ENCODE measurements at regions not wholly inside any gene's neighbourhood (a gene's known extent, or its start where the extent isn't known, plus 50 kb on each side); places are given as distances from the start of the nearest gene placed in this dataset.
"Not testable (repeated sequence)": the region's sequence is repeated elsewhere in the genome, so short reads cannot be mapped to it uniquely, and the experiment has no call there.

DNA sequence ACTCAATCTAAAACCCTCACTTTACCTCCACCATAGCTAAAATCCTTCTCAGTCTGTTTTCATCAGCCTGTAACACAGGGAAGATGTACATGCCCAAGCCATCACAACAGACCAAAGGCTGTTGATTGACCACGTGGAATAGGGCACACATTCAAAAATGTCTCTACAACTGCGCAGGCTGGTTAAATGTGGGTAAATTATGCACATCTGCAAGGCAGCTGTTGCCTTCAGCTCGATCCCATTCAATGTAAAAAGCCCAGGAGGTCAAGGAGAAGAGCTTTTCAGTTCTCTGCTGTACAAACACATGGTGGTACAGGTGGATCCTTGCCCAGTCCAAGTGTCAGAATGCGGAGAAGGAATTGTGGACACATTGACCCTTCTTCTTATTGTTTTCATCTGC is 354.0 kb downstream of the FLRT2 start:
- POLR2A ChIA-PET: no interaction called here
- Mint-ChIP-seq H3K4me3 (no peak overlapping the region), H3K36me3 (no peaks in the 10 kb centered on the region), H3K27ac (no peak overlapping the region), H3K4me1 (no peaks in the 10 kb centered on the region), H3K9me3 (no peaks in the 10 kb centered on the region), H3K27me3 (no peaks in the 10 kb centered on the region)
- DNase-seq (no peak), ATAC-seq (ENCODE audit: low read depth) (no peak)

DNA sequence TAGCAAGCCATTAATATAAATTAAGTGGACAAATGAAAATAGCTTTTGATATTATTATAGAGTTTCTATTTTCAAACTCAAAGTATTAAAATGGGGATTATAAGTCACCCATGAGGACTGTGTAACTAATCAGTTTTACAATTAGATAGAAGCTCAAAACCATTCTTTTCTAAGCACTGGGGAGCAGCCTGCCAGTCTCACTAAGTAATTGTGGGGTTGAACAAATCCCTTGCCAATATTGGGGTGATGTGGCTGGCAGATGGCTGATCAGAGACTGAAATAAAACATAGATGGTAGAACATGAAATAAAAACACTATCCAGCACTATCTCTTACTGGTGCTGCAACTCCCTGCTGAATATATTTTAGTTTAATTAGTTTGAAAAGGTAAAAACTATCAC is 353.2 kb downstream of the FLRT2 start:
- POLR2A ChIA-PET: no interaction called here
- DNase-seq (no peak), ATAC-seq (ENCODE audit: low read depth) (no peak)
- Mint-ChIP-seq H3K27me3 (no peaks in the 10 kb centered on the region), H3K4me3 (no peak overlapping the region), H3K27ac (no peak overlapping the region), H3K36me3 (no peaks in the 10 kb centered on the region), H3K4me1 (no peaks in the 10 kb centered on the region), H3K9me3 (no peaks in the 10 kb centered on the region)

- POLR2A ChIA-PET: no interaction called here
- H3K27me3 Mint-ChIP-seq: no peaks in the 10 kb centered on the region
- ATAC-seq (ENCODE audit: low read depth) (no peak), DNase-seq (no peak)
- no peak overlapping the region for H3K4me3 Mint-ChIP-seq
- no peak overlapping the region for H3K27ac Mint-ChIP-seq
- H3K9me3 Mint-ChIP-seq: no peaks in the 10 kb centered on the region
- H3K36me3 Mint-ChIP-seq: no peaks in the 10 kb centered on the region
- H3K4me1 Mint-ChIP-seq: no peaks in the 10 kb centered on the region
Observed at GRCh38 chr14:85881935-85882334, 352.0 kb downstream of the FLRT2 start.

DNA sequence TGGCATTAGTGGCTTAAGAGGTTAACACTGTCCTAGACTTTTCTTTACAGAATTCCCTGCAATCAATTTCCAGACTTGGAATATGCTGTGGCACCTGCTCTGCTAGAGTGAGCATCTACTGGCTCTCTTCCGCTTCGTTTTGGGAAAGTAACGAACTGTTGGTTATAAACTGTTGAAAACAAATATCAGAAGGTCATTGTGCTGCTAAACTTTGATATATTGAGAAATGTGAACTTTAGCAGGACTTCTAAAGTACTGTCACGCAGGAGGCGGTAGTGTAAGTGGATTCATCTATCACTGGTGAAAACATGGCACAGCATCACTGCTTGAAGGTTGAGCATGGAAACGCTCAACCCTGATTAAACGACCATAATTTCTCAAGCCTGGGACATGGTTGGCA is 348.9 kb downstream of the FLRT2 start:
- Mint-ChIP-seq H3K36me3 (no peaks in the 10 kb centered on the region), H3K4me3 (no peak overlapping the region), H3K4me1 (no peaks in the 10 kb centered on the region), H3K27me3 (no peaks in the 10 kb centered on the region), H3K9me3 (no peaks in the 10 kb centered on the region), H3K27ac (no peak overlapping the region)
- ATAC-seq (ENCODE audit: low read depth) (no peak), DNase-seq (no peak)
- POLR2A ChIA-PET: no interaction called here

DNA sequence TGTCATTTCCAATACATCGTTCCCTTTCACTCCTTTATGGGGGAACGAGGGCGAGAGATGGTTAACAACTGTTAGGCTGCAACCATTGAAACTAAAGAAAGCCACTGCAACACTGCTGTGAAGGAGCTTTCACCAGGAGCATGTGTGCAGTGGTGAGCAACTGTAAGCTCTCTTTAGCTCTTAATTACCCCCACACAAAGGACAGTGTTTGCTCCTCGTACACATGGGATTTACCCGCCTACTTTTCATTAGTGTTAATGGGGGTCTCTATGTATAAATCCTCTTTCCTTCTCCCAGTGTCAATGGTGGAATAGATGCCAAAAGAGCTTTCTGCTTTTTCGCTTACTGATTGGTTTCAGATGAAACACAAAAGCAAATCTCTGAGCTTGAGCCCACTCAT is 343.1 kb downstream of the FLRT2 start:
- ATAC-seq (ENCODE audit: low read depth) (no peak), DNase-seq (no peak)
- Mint-ChIP-seq H3K36me3 (no peaks in the 10 kb centered on the region), H3K27ac (no peak overlapping the region), H3K9me3 (no peaks in the 10 kb centered on the region), H3K4me3 (no peak overlapping the region), H3K27me3 (no peaks in the 10 kb centered on the region), H3K4me1 (no peaks in the 10 kb centered on the region)
- POLR2A ChIA-PET: no interaction called here

GRCh38 chr14:85867450-85867849 is 337.5 kb downstream of the FLRT2 start:
- ATAC-seq (ENCODE audit: low read depth) (no peak), DNase-seq (no peak)
- H3K4me3 Mint-ChIP-seq: no peak overlapping the region
- no peaks in the 10 kb centered on the region for H3K9me3 Mint-ChIP-seq
- H3K27me3 Mint-ChIP-seq: peaks cover 7% of the 10 kb centered on the region
- POLR2A ChIA-PET: no interaction called here
- no peaks in the 10 kb centered on the region for H3K36me3 Mint-ChIP-seq
- no peaks in the 10 kb centered on the region for H3K4me1 Mint-ChIP-seq
- H3K27ac Mint-ChIP-seq: no peak overlapping the region

GRCh38 chr14:85865701-85866100 is 335.8 kb downstream of the FLRT2 start:
- Mint-ChIP-seq H3K9me3 (no peaks in the 10 kb centered on the region), H3K27ac (no peak overlapping the region), H3K4me1 (no peaks in the 10 kb centered on the region), H3K27me3 (peaks cover 12% of the 10 kb centered on the region), H3K4me3 (no peak overlapping the region), H3K36me3 (no peaks in the 10 kb centered on the region)
- POLR2A ChIA-PET: no interaction called here
- ATAC-seq (ENCODE audit: low read depth) (no peak), DNase-seq (no peak)

- DNase-seq (no peak), ATAC-seq (ENCODE audit: low read depth) (no peak)
- POLR2A ChIA-PET: no interaction called here
- H3K27me3 Mint-ChIP-seq: peaks cover 8% of the 10 kb centered on the region
- no peaks in the 10 kb centered on the region for H3K4me1 Mint-ChIP-seq
- H3K27ac Mint-ChIP-seq: no peak overlapping the region
- no peak overlapping the region for H3K4me3 Mint-ChIP-seq
- H3K36me3 Mint-ChIP-seq: no peaks in the 10 kb centered on the region
- H3K9me3 Mint-ChIP-seq: no peaks in the 10 kb centered on the region
Observed at GRCh38 chr14:85858634-85859033, 328.7 kb downstream of the FLRT2 start.

DNA sequence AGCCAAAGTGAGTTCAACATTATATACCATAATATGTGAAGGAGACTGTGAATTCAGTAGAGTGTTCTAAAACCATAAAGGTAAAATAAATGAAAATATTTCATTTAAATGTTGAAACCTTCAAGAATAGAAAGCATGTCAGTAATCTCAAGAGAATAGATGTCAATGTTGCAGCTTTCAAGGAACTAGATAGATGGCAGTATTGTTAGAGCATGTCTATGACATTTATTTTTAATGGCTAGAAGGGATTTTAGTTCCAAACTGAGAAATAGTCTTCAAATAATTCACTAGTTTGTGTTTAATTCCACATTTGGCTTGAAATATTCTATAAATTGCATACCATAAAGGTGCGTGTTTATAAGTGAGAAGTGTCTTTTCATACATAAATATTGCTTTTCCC is 326.5 kb downstream of the FLRT2 start:
- Mint-ChIP-seq H3K27ac (no peak overlapping the region), H3K4me3 (no peak overlapping the region), H3K4me1 (no peaks in the 10 kb centered on the region), H3K36me3 (no peaks in the 10 kb centered on the region), H3K27me3 (peaks cover 2% of the 10 kb centered on the region), H3K9me3 (no peaks in the 10 kb centered on the region)
- no peak for DNase-seq
- no peak for ATAC-seq (ENCODE audit: low read depth)
- POLR2A ChIA-PET: no interaction called here

DNA sequence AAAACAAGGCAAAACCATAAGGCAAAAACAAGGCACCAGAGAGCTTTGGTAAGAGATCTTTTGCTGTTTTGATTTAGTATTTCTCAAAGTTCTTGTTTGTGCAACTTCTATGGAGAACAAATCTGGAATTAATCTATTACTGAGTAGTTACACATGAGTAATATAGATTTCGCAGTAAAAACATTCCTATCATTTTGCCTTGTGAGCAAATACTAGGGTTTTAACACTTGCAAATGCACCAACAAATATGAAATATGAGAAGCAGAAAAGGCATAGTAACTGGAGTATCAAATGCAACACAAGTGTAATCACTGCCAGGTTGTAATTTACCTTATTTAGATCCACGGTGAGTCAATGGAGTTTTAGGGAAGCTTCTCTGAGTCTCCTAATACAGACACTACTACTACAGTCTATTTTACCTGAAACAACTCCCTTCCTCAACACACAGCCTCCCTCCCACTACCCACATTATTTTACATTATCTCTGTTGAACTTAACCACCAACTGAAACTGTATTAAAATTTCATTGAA is 324.1 kb downstream of the FLRT2 start:
- Mint-ChIP-seq H3K4me3 (no peak overlapping the region), H3K4me1 (peaks cover 4% of the 10 kb centered on the region), H3K27me3 (peaks cover 2% of the 10 kb centered on the region), H3K27ac (no peak overlapping the region), H3K36me3 (no peaks in the 10 kb centered on the region), H3K9me3 (no peaks in the 10 kb centered on the region)
- POLR2A ChIA-PET: no interaction called here
- ATAC-seq (ENCODE audit: low read depth): no peak
- DNase-seq: no peak

GRCh38 chr14:85852906-85853305 is 323.0 kb downstream of the FLRT2 start:
- peaks cover 4% of the 10 kb centered on the region for H3K4me1 Mint-ChIP-seq
- DNase-seq (no peak), ATAC-seq (ENCODE audit: low read depth) (no peak)
- peaks cover 2% of the 10 kb centered on the region for H3K27me3 Mint-ChIP-seq
- no peaks in the 10 kb centered on the region for H3K36me3 Mint-ChIP-seq
- no peak overlapping the region for H3K4me3 Mint-ChIP-seq
- no peaks in the 10 kb centered on the region for H3K9me3 Mint-ChIP-seq
- no peak overlapping the region for H3K27ac Mint-ChIP-seq
- POLR2A ChIA-PET: no interaction called here

- H3K4me3 Mint-ChIP-seq; H3K27ac Mint-ChIP-seq; H3K4me1 Mint-ChIP-seq; H3K9me3 Mint-ChIP-seq; DNase-seq; ATAC-seq (ENCODE audit: low read depth); H3K36me3 Mint-ChIP-seq; H3K27me3 Mint-ChIP-seq; POLR2A ChIA-PET: not testable (repeated sequence)
Observed at GRCh38 chr14:85852123-85852522, 322.2 kb downstream of the FLRT2 start.

- ATAC-seq (ENCODE audit: low read depth); H3K27me3 Mint-ChIP-seq; DNase-seq; POLR2A ChIA-PET; H3K4me3 Mint-ChIP-seq; H3K4me1 Mint-ChIP-seq; H3K9me3 Mint-ChIP-seq; H3K27ac Mint-ChIP-seq; H3K36me3 Mint-ChIP-seq: not testable (repeated sequence)
Observed at GRCh38 chr14:85830549-85830948, 300.6 kb downstream of the FLRT2 start.

DNA sequence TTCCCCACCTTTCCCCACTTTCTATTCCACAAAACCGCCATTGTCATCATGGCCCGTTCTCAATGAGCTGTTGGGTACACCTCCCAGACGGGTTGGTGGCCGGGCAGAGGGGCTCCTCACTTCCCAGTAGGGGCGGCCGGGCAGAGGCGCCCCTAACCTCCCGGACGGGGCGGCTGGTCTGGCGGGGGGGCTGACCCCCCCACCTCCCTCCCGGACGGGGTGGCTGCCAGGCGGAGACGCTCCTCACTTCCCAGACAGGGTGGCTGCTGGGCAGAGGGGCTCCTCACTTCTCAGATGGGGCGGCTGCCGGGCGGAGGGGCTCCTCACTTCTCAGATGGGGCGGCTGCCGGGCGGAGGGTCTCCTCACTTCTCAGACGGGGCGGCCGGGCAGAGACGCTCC is 299.7 kb downstream of the FLRT2 start:
- H3K9me3 Mint-ChIP-seq; POLR2A ChIA-PET; H3K27ac Mint-ChIP-seq; ATAC-seq (ENCODE audit: low read depth); H3K27me3 Mint-ChIP-seq; H3K4me3 Mint-ChIP-seq; H3K4me1 Mint-ChIP-seq; H3K36me3 Mint-ChIP-seq; DNase-seq: not testable (repeated sequence)

- ATAC-seq (ENCODE audit: low read depth): no peak
- Mint-ChIP-seq H3K9me3 (no peaks in the 10 kb centered on the region), H3K36me3 (no peaks in the 10 kb centered on the region), H3K4me1 (no peaks in the 10 kb centered on the region), H3K27ac (no peak overlapping the region), H3K4me3 (no peak overlapping the region), H3K27me3 (peaks cover 4% of the 10 kb centered on the region)
- POLR2A ChIA-PET: no interaction called here
- DNase-seq: no peak
Observed at GRCh38 chr14:85824526-85824925, 294.6 kb downstream of the FLRT2 start.
